ENCODE measurements at regions not wholly inside any gene's neighbourhood (a gene's known extent, or its start where the extent isn't known, plus 50 kb on each side); places are given as distances from the start of the nearest gene placed in this dataset.

DNA sequence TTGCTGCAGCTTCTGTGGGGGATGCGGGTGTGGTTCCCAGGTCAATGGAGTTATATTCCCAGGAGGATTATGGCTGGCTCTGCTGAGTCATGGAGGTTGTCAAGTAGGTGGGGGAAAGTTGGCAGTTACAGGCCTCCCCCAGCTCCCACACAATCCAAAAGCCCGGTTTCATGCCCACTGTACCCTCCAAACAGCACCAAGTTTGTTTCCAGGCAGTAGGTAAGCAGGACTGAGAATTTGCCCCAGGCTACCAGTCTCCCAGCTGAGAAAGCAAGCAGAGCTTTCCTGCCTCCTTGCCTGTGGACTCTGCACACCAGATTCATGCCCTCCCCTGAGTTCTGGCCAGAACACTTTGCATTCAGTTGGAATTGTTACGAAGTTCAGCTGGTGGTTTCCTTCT is 578.2 kb downstream of the MEI4 start:
- TF ChIP-seq, protein P1, sequence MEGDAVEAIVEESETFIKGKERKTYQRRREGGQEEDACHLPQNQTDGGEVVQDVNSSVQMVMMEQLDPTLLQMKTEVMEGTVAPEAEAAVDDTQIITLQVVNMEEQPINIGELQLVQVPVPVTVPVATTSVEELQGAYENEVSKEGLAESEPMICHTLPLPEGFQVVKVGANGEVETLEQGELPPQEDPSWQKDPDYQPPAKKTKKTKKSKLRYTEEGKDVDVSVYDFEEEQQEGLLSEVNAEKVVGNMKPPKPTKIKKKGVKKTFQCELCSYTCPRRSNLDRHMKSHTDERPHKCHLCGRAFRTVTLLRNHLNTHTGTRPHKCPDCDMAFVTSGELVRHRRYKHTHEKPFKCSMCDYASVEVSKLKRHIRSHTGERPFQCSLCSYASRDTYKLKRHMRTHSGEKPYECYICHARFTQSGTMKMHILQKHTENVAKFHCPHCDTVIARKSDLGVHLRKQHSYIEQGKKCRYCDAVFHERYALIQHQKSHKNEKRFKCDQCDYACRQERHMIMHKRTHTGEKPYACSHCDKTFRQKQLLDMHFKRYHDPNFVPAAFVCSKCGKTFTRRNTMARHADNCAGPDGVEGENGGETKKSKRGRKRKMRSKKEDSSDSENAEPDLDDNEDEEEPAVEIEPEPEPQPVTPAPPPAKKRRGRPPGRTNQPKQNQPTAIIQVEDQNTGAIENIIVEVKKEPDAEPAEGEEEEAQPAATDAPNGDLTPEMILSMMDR (conservative IDR thresholded peaks at IDR 0.05; ENCODE audit: low read depth, low read length) = no peak
- no peak for TF ChIP-seq POLR2A (IDR thresholded peaks at IDR 0.05; ENCODE audit: low read depth, low read length)

Data from IMR-90 (cell line).